ENCODE measurements at regions not wholly inside any gene's neighbourhood (a gene's known extent, or its start where the extent isn't known, plus 50 kb on each side); places are given as distances from the start of the nearest gene placed in this dataset.

DNA sequence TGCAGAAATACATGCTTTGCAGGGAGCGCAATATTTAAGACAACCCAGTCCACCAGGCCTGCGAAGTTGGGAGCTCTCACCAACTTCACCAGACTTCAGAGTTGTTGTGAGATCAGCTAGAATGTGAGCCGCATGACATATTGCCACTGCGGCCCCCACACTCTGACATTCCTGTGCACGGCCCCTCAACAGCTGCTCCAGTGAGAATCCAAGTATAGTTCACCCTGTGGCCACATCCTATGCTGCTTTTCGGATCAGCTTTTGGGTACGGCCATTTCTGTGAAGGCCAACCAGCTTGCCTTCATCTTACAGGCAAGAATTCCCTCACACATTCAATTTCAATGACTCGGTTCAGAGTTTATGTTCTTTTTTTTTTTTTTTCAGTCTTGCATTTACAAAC lies 177.8 kb downstream of the SOX11 start:
- TF ChIP-seq, protein P1, sequence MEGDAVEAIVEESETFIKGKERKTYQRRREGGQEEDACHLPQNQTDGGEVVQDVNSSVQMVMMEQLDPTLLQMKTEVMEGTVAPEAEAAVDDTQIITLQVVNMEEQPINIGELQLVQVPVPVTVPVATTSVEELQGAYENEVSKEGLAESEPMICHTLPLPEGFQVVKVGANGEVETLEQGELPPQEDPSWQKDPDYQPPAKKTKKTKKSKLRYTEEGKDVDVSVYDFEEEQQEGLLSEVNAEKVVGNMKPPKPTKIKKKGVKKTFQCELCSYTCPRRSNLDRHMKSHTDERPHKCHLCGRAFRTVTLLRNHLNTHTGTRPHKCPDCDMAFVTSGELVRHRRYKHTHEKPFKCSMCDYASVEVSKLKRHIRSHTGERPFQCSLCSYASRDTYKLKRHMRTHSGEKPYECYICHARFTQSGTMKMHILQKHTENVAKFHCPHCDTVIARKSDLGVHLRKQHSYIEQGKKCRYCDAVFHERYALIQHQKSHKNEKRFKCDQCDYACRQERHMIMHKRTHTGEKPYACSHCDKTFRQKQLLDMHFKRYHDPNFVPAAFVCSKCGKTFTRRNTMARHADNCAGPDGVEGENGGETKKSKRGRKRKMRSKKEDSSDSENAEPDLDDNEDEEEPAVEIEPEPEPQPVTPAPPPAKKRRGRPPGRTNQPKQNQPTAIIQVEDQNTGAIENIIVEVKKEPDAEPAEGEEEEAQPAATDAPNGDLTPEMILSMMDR (conservative IDR thresholded peaks at IDR 0.05) = no peak
- TF ChIP-seq ZFX (IDR thresholded peaks at IDR 0.05) = no peak
